ENCODE measurements at regions not wholly inside any gene's neighbourhood (a gene's known extent, or its start where the extent isn't known, plus 50 kb on each side); places are given as distances from the start of the nearest gene placed in this dataset.

GRCh38 chr9:75604661-75605060, 285.8 kb upstream of the PCSK5 start:
- TF ChIP-seq CTCF (IDR thresholded peaks at IDR 0.05) (no peak), JUND (IDR thresholded peaks at IDR 0.05) (no peak), FOSL2 (IDR thresholded peaks at IDR 0.05; ENCODE audit: borderline replicate concordance, low read depth) (no peak), MEF2A (IDR thresholded peaks at IDR 0.05; ENCODE audit: borderline replicate concordance, low read depth) (no peak), MAX (IDR thresholded peaks at IDR 0.05; ENCODE audit: low read depth) (no peak), SIN3A (IDR thresholded peaks at IDR 0.05; ENCODE audit: borderline replicate concordance, low read depth, low read length) (no peak), TAF1 (IDR thresholded peaks at IDR 0.05; ENCODE audit: borderline replicate concordance, low read depth, low read length) (no peak)
